PFSK-1 (cell line): ENCODE measurements at regions not wholly inside any gene's neighbourhood (a gene's known extent, or its start where the extent isn't known, plus 50 kb on each side); places are given as distances from the start of the nearest gene placed in this dataset.

Experiments
- FOXP2 ChIP-seq: optimal IDR thresholded peaks from 2 replicates; pipeline ENCODE3; 2011; ENCODE audit warnings: borderline replicate concordance, control low read depth, inconsistent platforms; ENCODE audit not compliant: insufficient read depth; ENCODE audit errors: extremely low read length, extremely low read depth
- POLR2AphosphoS5 ChIP-seq: IDR thresholded peaks from 2 replicates; pipeline ENCODE4 v1.6.1; 2012; ENCODE audit warnings: low read depth, mild to moderate bottlenecking, control low read depth, low read length, moderate library complexity
- REST ChIP-seq, 2 experiments: IDR thresholded peaks; 2 replicates each; pipeline versions ENCODE4 v1.6.1 to v1.8.0; 2011 to 2012; ENCODE audit warnings: low read depth in 2 of 2, low read length in 2 of 2, control low read depth in 1 of 2, inconsistent platforms in 1 of 2, mild to moderate bottlenecking in 1 of 2, moderate library complexity in 1 of 2; ENCODE audit not compliant: insufficient read depth in 1 of 2
- SIN3A ChIP-seq: IDR thresholded peaks from 2 replicates; pipeline ENCODE4 v1.6.1; 2012; ENCODE audit warnings: mild to moderate bottlenecking, low read length, moderate library complexity, borderline replicate concordance; ENCODE audit not compliant: insufficient read depth
- TAF1 ChIP-seq: IDR thresholded peaks from 2 replicates; pipeline ENCODE4 v1.6.1; 2012; ENCODE audit warnings: low read length, control low read depth, borderline replicate concordance; ENCODE audit not compliant: insufficient read depth

GRCh38 chr5:82912462-82912861 lies 164.7 kb downstream of the TMEM167A start:
- TF ChIP-seq TAF1, result no peak

GRCh38 chr5:82911910-82912309 lies 165.3 kb downstream of the TMEM167A start:
- TF ChIP-seq SIN3A (no peak), POLR2AphosphoS5 (no peak), TAF1 (no peak), FOXP2 (no peak), REST (IDR thresholded peaks at IDR 0.05; ENCODE audit: insufficient read depth in 1 of 2, low read depth in 2 of 2, low read length in 2 of 2) (no peak)

GRCh38 chr5:82910905-82911304 lies 166.3 kb downstream of the TMEM167A start:
- no peak for TF ChIP-seq FOXP2
- TF ChIP-seq SIN3A, result no peak
- TF ChIP-seq REST (IDR thresholded peaks at IDR 0.05; ENCODE audit: insufficient read depth in 1 of 2, low read depth in 2 of 2, low read length in 2 of 2), result no peak
- no peak for TF ChIP-seq TAF1
- TF ChIP-seq POLR2AphosphoS5, result no peak

- no peak for TF ChIP-seq TAF1
- no peak for TF ChIP-seq FOXP2
- TF ChIP-seq SIN3A, result no peak
- no peak for TF ChIP-seq REST (IDR thresholded peaks at IDR 0.05; ENCODE audit: insufficient read depth in 1 of 2, low read depth in 2 of 2, low read length in 2 of 2)
- TF ChIP-seq POLR2AphosphoS5, result no peak
These were observed 166.7 kb downstream of the TMEM167A start for GRCh38 chr5:82910491-82910890.

GRCh38 chr5:82909771-82910170 lies 167.4 kb downstream of the TMEM167A start:
- no peak for TF ChIP-seq REST (IDR thresholded peaks at IDR 0.05; ENCODE audit: insufficient read depth in 1 of 2, low read depth in 2 of 2, low read length in 2 of 2)
- TF ChIP-seq SIN3A, result no peak

GRCh38 chr5:82905986-82906385 lies 171.2 kb downstream of the TMEM167A start:
- no peak for TF ChIP-seq REST (IDR thresholded peaks at IDR 0.05; ENCODE audit: insufficient read depth in 1 of 2, low read depth in 2 of 2, low read length in 2 of 2)
- no peak for TF ChIP-seq FOXP2
- no peak for TF ChIP-seq POLR2AphosphoS5
- no peak for TF ChIP-seq SIN3A
- no peak for TF ChIP-seq TAF1
